HG03460 (cell line): ENCODE measurements at regions not wholly inside any gene's neighbourhood (a gene's known extent, or its start where the extent isn't known, plus 50 kb on each side); places are given as distances from the start of the nearest gene placed in this dataset.

Experiments
- ATAC-seq: cut with Tn5 transposase; IDR thresholded peaks from one replicate; pipeline ENCODE4 v1.9.1; 2021; ENCODE audit not compliant: unreplicated experiment

DNA sequence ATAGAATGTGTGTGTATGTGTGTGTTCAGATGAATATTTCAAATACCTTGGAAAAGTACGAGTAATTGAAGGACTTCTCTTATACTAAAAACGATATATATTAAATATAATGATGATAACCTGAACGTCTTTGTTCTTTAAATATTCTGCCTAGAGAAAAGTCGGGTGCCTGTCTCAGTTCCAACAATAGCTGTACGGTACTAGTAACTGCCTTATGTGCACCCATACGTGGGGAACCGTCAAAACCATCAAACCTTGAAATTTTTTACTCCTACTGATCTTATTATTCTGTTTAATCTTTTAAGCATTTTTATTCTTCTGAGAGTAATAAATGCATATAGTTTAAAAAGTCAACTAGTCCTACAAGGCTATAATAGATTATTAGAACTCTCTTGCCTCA is 1045.7 kb downstream of the C4orf33 start:
- ATAC-seq, result no peak

DNA sequence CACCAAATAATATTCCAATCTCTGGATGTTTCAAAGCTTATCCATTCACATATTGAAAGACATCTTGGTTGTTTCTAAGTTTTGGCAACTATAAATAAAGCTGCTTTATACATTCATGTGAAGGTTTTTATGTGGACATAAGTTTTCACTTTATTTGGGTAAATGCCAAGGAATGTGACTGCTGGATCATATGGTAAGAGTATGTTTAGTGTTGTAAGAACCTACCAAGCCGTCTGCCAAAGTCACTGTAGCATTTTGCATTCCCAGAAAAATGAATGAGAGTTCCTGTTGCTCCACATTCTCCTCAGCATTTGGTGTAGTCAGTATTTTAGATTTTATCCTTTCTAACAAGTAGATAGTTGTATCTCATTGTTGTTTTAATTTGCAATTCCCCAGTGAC is 1047.7 kb downstream of the C4orf33 start:
- no peak for ATAC-seq

DNA sequence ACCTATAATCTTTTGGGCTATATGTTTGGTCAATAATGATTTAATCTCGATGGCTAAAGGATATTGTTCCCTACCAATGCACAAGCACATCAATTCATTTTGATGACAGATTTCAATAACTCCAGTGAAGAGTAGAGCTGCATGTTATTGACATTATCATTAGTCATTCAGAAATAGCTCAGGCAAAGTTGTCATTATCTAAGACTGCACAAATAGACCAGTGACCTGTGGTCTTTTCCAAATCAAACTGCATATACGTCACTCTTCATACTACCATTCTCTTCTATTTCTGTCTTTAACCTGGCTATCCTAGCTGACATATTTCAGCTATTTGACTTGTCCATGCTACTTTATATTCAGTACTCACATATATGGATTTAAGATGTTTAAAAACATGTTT is 1050.8 kb downstream of the C4orf33 start:
- ATAC-seq, result no peak

DNA sequence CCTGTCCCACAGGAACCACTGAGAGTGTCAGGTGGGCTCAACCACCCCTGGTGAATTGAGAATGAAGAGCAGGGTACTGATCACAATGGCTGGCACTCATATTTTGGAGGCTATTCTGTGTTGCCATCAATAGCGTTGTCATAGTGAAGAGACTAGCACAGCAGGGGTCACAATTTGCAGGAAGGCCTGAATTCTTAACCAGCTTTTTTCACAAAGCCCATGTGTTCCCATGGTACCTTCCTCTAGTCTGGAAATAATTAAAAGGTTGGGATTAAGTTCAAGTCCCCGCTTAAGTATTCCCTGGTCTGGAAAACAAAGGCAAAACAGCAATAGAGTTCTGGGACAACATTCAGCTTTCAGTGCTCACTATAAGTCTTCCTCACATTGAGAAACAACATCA is 1051.7 kb downstream of the C4orf33 start:
- no peak for ATAC-seq

DNA sequence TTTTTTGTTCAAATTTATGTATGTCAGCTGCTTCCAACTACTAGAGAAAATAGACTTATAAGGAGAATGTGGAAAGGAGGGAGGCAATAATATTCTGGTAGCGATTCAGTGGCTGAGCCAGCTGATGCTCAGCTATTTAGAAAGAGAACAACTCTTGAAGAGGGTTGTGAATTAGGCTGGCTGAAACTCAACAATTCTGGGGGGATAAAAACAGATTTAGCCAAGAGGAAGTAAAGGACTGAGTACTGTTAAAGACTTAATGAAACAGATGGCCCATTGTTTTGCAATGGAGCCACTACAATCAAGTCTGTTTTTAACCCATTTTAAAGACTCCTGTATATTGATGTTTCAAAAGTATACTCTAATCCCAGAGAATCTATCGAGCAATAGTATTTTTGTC is 1058.9 kb downstream of the C4orf33 start:
- no peak for ATAC-seq

DNA sequence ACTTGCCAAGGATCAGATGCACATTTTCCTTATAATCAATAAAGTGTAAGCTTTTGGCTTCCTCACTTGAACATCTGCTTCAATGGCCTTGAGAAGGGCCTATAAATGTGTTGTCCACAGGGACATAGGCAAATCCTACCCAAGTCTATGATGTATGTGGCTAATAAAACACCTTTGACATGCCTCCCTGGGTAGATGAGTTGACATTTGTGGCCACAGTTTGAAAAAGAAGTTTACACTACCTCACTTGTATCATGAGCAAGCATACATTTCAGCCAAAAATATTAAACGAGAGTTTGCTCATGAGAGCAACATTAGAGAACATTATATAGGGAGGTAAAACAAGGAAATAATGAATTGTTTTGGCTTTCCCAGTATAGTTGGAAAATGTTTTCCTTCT is 1067.7 kb downstream of the C4orf33 start:
- no peak for ATAC-seq

DNA sequence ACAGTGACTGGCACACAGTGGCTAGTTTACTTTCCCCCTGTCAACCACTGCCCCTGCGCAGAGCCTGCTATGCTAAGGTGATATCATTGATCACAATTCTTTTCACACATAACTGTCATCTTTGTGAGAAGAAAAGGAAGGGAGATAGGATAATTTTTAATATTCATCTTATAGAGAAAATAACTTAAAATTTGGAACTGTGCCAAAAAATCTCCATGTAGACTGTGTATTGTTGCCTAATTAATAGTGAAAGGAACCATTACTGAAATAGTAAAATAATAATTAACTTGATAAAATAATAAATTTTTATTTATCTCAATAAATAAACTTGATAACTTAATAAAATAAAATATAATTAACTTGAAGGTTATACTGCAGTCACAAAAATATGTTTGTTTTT is 1069.4 kb downstream of the C4orf33 start:
- no peak for ATAC-seq

DNA sequence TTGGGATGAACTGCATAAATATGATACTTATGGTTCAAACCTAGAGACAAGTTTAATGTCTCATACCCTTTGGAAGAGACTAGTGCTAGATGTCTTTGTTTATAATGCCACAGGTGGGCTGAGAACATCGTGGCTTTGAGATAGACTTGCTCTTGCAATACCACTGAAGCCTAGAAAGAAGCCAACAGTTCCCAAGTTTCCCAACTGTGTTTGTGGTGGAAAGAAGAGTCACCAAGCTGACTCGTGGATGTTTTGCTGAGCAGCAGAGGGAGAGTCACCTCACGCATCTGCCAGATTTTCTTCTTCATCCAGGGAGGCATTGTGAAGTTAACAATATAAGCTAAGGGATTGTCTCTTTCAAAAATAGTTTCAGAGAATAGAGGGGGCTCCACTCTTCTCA is 1076.2 kb downstream of the C4orf33 start:
- no peak for ATAC-seq

DNA sequence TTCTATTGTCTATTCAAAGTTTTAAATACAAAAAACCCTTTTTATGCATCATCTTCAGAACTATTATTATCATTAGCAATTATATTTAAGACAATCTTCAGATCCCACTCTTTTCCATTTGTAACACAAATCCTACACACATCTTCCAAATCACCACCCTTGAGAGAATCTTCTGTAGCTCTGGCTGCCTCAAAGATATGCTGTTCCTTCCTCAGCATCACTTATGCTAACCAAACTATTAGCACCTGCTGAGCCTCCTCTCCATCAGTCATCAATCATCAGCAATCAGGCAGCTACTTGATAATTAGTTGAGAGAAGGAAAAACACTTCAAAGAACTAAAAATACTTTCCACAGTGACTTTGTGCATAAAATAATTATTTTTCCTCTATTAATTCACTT is 1082.2 kb downstream of the C4orf33 start:
- ATAC-seq, result no peak

DNA sequence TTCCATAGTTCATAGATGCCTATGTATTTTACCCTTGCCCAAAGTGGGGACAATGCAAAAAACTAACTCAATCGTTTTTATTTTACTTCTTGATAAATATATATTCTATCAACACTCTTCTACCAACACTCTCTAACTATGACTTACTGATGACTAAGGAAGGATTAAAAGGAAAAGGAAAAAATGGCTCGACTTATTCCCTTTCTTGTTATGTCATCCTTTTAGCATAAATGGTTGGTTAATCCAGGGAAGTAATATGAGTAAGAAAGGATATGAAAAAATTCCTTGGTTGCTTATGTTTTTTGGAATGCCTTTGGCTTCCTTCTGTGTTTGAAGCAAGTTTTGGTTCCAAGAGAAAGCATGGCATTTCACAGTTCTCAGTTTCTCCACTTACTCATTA is 1087.1 kb downstream of the C4orf33 start:
- no peak for ATAC-seq

DNA sequence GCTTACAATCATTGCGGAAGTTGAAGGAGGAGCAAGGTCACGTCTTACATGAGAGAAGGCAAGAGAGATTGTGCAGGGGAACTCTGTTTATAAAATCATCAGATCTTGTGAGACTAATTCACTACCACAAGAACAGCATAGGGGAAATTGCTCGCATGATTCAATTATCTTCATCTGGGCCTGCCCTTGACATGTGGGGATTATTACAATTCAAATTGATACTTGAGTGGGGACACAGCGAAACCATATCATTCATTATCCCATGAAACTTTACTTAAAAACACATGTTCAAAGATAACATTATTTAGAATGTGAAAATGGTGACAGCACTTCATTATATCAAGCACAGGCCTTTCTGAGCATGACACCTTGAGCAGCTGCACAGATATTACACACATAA is 1087.8 kb downstream of the C4orf33 start:
- no peak for ATAC-seq

DNA sequence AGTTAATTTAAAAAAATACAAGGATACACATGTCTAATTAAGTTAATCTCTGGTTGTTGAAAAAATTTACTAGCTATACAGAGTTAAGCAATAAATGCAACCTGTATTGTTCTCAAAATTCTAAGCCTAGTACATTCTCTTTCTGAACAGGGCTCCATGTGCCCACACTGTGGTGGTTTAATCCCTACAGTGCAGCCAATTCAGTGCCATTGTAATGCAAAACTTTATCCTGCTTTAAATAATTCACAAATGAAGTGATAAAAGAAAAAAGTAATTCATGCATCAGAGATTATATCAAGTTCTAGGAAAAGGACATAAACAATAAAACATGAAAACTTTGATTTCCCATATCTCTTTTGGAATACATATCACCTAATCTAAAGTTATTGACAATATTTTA is 1089.2 kb downstream of the C4orf33 start:
- ATAC-seq, result no peak

DNA sequence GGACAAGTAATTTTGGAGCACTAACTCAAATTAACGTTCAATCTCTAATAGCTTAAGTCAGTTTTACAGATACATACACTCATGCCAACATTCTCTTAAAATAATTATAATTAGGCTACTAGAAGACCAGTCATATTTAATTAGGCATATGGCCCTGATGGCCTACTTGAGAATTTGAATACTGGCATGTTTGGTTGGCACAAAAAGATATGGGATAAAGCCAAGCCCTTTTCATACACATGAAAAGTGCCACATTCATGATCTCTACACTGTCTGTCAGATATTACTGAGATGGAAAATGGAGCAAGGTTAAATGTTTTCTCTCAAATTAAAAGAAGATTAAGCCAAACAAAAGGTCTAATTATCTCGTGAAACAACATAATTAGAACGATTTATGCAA is 1091.0 kb downstream of the C4orf33 start:
- ATAC-seq, result no peak

DNA sequence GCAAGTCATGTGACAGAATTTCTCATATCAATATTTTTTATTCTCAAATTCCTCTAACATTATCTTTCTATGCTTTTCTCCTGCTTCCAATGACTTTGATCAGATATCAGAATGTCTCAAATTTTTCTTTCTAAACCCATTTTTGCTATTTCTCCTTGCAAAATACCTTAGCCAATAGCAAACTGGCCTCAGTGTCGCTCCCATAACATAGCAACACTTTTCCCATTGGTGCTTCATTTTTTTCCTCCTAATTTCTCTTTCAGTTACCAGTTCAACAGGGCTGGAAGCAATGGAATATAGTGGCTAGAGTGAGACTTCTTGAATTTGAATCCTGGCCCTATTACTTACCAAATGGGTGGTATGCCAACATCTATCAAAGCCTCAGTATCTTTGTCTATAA is 1091.6 kb downstream of the C4orf33 start:
- ATAC-seq, result no peak

DNA sequence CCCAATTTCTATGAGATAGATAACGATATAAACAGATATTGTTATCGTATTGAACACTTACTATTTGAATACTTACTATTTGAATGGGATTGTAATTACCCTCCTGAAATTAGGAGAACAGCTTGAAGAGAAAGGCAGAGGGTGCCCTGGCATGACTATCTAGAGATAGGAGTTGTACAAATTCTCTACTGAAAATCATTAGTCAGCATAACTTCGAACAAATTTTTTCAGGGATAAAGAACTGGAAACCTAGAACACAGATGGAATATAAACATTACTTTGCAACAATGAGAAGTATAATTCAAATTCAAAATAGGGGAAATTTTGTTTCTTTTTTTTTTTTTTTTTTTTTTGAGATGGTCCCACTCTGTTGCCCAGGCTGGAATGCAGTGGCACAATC is 1096.8 kb downstream of the C4orf33 start:
- no peak for ATAC-seq

DNA sequence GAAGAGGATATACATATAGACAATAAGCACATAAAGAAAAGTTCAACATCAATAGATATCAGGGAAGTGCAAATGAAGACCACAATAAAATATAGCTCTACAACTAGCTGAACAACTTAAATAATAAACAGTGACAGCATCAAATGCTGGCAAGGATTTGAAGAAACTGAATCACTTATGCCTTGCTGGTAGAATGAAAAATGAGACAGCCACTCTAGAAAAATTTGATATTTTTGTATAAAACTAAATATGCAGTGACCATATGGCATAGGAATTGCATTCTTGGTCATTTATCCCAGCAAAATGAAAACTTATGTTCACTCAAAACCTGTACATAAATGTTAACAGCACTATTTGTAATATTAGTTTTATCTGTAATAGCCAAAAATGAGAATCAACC is 1102.0 kb downstream of the C4orf33 start:
- no peak for ATAC-seq

DNA sequence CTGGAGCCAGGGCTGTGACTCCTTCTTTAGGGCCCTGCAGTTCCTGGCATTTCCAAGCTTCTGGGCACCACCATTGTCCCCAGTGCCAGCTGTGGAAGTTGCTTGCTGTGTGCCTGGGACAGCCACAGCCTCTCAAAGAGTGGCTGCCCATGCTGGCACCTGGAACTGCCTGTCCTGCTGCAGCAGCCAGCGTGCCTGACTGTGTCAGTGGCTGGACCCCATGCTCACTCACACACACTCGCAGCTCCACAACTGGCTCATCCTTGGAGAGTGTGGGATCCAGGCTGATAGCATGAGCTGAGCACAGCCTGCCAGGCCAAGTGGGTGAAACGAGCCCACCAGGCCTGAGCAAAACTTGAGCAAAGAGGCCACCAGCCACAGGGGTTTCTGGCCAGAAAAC is 1107.6 kb downstream of the C4orf33 start:
- no peak for ATAC-seq

DNA sequence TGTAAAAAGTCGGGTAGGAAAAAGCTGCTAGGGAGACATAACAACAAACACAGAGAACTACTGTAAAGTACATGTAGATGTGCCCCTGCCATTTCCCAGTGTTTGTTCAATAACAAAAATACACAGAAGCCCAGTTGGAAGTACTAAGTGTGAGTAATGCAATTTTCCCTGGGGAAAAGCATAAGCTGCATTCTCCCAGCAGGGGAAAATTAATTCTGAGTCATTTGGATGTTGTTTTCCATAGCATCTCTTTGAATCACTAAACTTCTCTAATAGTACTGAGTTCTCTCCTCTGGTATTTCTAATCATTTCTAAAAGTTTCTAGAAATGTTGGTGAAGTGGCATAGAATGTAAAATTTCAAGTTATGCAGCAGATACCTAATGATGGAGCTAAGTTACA is 1114.9 kb downstream of the C4orf33 start:
- no peak for ATAC-seq

DNA sequence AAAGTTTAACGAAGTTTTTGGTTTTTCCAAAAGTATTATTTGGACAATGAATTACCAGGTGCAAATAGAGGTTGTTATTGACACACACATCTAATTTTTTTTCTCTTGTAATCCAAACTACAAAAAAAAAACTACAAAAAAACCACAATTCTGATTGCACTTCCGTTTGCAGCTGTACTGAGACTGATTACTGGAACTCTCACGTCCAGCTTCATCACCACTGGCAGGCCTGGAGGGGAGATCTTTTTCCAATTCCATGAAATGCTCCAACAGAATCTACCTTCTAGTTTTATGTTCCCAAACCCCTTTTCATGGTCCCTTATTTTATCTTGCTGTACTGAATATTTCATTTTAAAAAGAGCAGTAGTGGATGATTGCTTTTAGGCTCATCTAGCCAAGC is 1118.3 kb downstream of the C4orf33 start:
- ATAC-seq, result no peak

DNA sequence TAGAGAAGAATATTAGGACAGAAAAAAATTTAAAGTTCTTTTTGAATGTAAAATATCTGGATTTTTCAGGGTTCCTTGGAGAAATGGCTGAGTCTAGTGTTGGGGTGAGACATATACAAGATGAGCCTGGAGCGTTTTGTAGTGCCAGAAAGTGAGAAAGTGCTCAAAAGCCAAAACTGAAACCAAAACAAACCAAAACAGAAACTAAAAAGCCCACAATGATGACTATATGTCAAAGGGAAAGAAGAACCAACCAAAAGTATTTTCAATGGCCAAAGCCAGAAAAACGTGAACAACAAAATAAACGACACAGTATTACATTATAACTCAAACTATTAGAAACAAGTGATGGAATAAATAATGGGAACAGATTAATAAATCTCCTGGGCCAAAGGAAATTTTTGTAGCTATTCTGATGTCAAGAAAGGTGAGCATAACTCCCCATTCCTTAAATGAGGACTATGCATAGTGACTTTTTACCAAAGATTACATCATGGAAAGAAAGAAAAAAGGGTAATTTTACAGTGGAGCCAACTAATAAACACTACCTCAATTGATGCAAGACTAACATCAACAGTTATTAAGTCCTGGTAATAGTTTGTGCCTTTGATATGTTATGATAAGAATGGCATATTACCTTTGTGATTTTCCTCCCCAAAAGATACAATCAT is 1137.6 kb downstream of the C4orf33 start:
- ATAC-seq, result peak; percentile 99

DNA sequence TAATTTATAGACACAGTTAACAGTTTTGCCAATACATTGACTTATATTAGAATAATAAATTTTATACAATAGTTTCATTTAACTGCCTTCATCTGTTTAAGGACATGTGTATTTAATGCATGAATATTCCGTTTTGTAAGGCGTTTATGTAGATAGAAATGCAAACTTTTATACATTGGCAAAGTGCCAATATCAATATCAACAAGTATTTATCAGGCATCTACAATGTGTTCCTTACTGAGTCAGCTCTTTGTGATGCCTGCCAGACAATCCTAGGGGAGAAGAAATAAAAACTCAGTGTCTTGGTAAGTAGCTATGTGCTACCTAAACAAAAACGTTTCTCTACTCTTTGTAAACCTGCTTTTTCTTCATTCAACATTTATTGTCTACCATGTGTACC is 1142.2 kb downstream of the C4orf33 start:
- no peak for ATAC-seq

DNA sequence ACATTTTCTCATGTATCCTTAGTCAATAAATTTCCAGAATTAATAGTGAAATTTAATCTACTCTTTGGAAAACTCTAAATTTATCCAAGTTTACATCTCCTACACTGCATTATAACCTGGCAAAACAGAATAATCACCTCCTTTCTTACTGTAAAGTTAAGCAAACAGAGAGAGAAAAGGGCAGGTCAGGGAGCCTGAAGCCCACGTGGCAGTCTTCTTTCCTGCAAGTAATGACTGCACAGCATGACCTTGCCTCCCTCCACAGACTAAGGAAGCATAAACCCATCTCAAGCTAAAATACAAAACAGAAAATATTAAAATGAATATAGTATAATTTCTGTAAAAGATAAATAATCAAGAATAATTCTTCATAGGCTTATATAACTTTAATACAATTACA is 1153.0 kb downstream of the C4orf33 start:
- no peak for ATAC-seq

DNA sequence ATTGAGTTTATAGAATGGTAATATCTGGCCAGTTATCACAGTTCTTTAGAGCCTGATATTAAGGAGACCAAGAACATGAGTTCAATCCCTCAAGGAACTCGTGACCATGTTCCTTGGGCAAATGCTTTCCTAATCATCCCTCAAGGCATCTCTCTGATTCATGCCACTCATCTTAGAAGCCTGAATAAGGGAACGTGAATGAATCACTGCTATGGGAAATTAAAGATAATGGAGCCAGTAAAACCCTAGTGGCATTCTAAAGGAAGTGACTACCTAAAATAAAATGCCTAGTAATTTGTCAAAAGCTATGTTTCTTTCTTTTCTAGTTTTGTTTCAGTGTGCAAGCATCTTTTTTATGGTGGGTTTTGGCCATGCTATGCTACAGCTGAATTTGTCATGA is 1161.3 kb downstream of the C4orf33 start:
- ATAC-seq, result no peak

DNA sequence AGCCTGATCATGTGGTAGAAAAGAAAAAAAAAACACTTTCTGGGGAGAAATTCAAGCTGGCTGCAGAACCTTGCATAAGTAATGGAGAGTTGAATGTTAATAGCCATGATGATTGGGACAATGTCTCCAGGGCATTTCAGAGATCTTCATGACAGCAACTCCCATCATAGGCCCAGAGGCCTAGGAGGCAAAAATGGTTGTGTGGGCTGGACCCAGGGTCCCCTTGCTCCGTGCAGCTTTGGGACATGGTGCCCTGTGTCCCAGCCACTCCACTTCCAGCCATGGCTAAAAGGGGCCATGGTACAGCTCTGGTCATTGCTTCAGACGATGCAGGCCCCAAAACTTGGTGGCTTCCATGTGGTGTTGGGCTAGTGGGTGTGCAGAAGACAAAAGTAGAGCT is 1170.9 kb downstream of the C4orf33 start:
- ATAC-seq, result no peak
